ENCODE measurements at regions not wholly inside any gene's neighbourhood (a gene's known extent, or its start where the extent isn't known, plus 50 kb on each side); places are given as distances from the start of the nearest gene placed in this dataset.
"Not testable (repeated sequence)": the region's sequence is repeated elsewhere in the genome, so short reads cannot be mapped to it uniquely, and the experiment has no call there.

- no peak for DNase-seq (ENCODE audit: low read depth in 4 of 4, low spot score in 1 of 4)
These were observed 87.7 kb downstream of the DCK start for GRCh38 chr4:71081192-71081591.

- DNase-seq (ENCODE audit: low read depth in 4 of 4, low spot score in 1 of 4): no peak
These were observed 100.3 kb downstream of the DCK start for GRCh38 chr4:71093745-71094144.

- no peak for DNase-seq (ENCODE audit: low read depth in 4 of 4, low spot score in 1 of 4)
These were observed 100.8 kb downstream of the DCK start for GRCh38 chr4:71094201-71094600.

GRCh38 chr4:71095141-71095540 is 101.7 kb downstream of the DCK start:
- no peak for DNase-seq (ENCODE audit: low read depth in 4 of 4, low spot score in 1 of 4)

GRCh38 chr4:71095545-71095944 is 102.1 kb downstream of the DCK start:
- no peak for DNase-seq (ENCODE audit: low read depth in 4 of 4, low spot score in 1 of 4)

- no peak for DNase-seq (ENCODE audit: low read depth in 4 of 4, low spot score in 1 of 4)
These were observed 114.3 kb downstream of the DCK start for GRCh38 chr4:71107726-71108125.

GRCh38 chr4:71110499-71110898 is 117.0 kb downstream of the DCK start:
- no peak for DNase-seq (ENCODE audit: low read depth in 4 of 4, low spot score in 1 of 4)

GRCh38 chr4:71111133-71111532 is 117.7 kb downstream of the DCK start:
- DNase-seq (ENCODE audit: low read depth in 4 of 4, low spot score in 1 of 4): not testable (repeated sequence)

- DNase-seq (ENCODE audit: low read depth in 4 of 4, low spot score in 1 of 4): no peak
These were observed 119.8 kb downstream of the DCK start for GRCh38 chr4:71113294-71113693.

- no peak for DNase-seq (ENCODE audit: low read depth in 4 of 4, low spot score in 1 of 4)
These were observed 127.5 kb downstream of the DCK start for GRCh38 chr4:71120831-71121524.

GRCh38 chr4:71123951-71124350 is 130.5 kb downstream of the DCK start:
- no peak for DNase-seq (ENCODE audit: low read depth in 4 of 4, low spot score in 1 of 4)

GRCh38 chr4:71125137-71125536 is 131.7 kb downstream of the DCK start:
- DNase-seq (ENCODE audit: low read depth in 4 of 4, low spot score in 1 of 4): no peak

- no peak for DNase-seq (ENCODE audit: low read depth in 4 of 4, low spot score in 1 of 4)
These were observed 133.3 kb downstream of the DCK start for GRCh38 chr4:71126719-71127118.

GRCh38 chr4:71130827-71131603 is 137.6 kb downstream of the DCK start:
- no peak for DNase-seq (ENCODE audit: low read depth in 4 of 4, low spot score in 1 of 4)

- no peak for DNase-seq (ENCODE audit: low read depth in 4 of 4, low spot score in 1 of 4)
These were observed 139.0 kb downstream of the DCK start for GRCh38 chr4:71132486-71132885.

- no peak for DNase-seq (ENCODE audit: low read depth in 4 of 4, low spot score in 1 of 4)
These were observed 140.0 kb downstream of the DCK start for GRCh38 chr4:71133491-71133890.

GRCh38 chr4:71136071-71136470 is 142.6 kb downstream of the DCK start:
- no peak for DNase-seq (ENCODE audit: low read depth in 4 of 4, low spot score in 1 of 4)

- DNase-seq (ENCODE audit: low read depth in 4 of 4, low spot score in 1 of 4): no peak
These were observed 144.7 kb downstream of the DCK start for GRCh38 chr4:71138007-71138615.

- DNase-seq (ENCODE audit: low read depth in 4 of 4, low spot score in 1 of 4): no peak
These were observed 147.1 kb downstream of the DCK start for GRCh38 chr4:71140563-71140962.

GRCh38 chr4:71141125-71141524 is 147.7 kb downstream of the DCK start:
- no peak for DNase-seq (ENCODE audit: low read depth in 4 of 4, low spot score in 1 of 4)

- DNase-seq (ENCODE audit: low read depth in 4 of 4, low spot score in 1 of 4): no peak
These were observed 153.8 kb downstream of the DCK start for GRCh38 chr4:71147261-71147660.

- no peak for DNase-seq (ENCODE audit: low read depth in 4 of 4, low spot score in 1 of 4)
These were observed 155.1 kb downstream of the DCK start for GRCh38 chr4:71148545-71148944.
